HEK293T (cell line): ENCODE measurements at regions not wholly inside any gene's neighbourhood (a gene's known extent, or its start where the extent isn't known, plus 50 kb on each side); places are given as distances from the start of the nearest gene placed in this dataset.

Experiments used
- CTCF ChIA-PET: fragments of 350-600 bp; formaldehyde crosslinking; extraction: SDS; loops from one replicate; lab custom pipeline; 2021; ENCODE audit warnings: antibody characterized with exemption, inconsistent platforms; lab: Yijun Ruan, JAX
- POLR2A ChIA-PET: fragments of 350-600 bp; formaldehyde crosslinking; extraction: SDS; loops from one replicate; lab custom pipeline; 2020; ENCODE audit warnings: antibody characterized with exemption, inconsistent platforms; lab: Yijun Ruan, JAX
- DNase-seq: peaks from one replicate; pipeline ENCODE4 v3.0.0; 2012; ENCODE audit warnings: mixed read lengths; ENCODE audit errors: extremely low spot score
- ARNT ChIP-seq: fragments of 450-650 bp; IDR thresholded peaks from 2 replicates; pipeline ENCODE4 v1.6.1; 2017; ENCODE audit warnings: mild to moderate bottlenecking
- BHLHE40 ChIP-seq: fragments of 450-650 bp; IDR thresholded peaks from 2 replicates; pipeline ENCODE4 v1.6.1; 2016; ENCODE audit warnings: mild to moderate bottlenecking, moderate library complexity, borderline replicate concordance
- CTBP1 ChIP-seq: fragments of 450-650 bp; IDR thresholded peaks from 2 replicates; pipeline ENCODE4 v1.6.1; 2016; ENCODE audit warnings: borderline replicate concordance
- ELF4 ChIP-seq: fragments of 450-650 bp; IDR thresholded peaks from 2 replicates; pipeline ENCODE4 v1.6.1; 2017; ENCODE audit warnings: antibody characterized with exemption
- FOXA1 ChIP-seq: fragments of 450-650 bp; IDR thresholded peaks from 2 replicates; pipeline ENCODE4 v1.6.1; 2016; ENCODE audit warnings: mild to moderate bottlenecking
- FOXK2 ChIP-seq: fragments of 450-650 bp; IDR thresholded peaks from 2 replicates; pipeline ENCODE4 v1.6.1; 2016; ENCODE audit warnings: mild to moderate bottlenecking
- FOXM1 ChIP-seq: fragments of 450-650 bp; IDR thresholded peaks from 2 replicates; pipeline ENCODE4 v1.6.1; 2017; ENCODE audit warnings: mild to moderate bottlenecking, borderline replicate concordance
- HDGF ChIP-seq: fragments of 450-650 bp; IDR thresholded peaks from 2 replicates; pipeline ENCODE4 v1.6.1; 2017; ENCODE audit warnings: antibody characterized with exemption, borderline replicate concordance
- L3MBTL2 ChIP-seq: fragments of 450-650 bp; conservative IDR thresholded peaks from 2 replicates; pipeline ENCODE4 v1.6.1; 2016; ENCODE audit warnings: mild to moderate bottlenecking
- LEF1 ChIP-seq: fragments of 450-650 bp; IDR thresholded peaks from 2 replicates; pipeline ENCODE4 v1.6.1; 2017; ENCODE audit warnings: mild to moderate bottlenecking, borderline replicate concordance
- NFRKB ChIP-seq: fragments of 450-650 bp; IDR thresholded peaks from 2 replicates; pipeline ENCODE4 v1.6.1; 2016; ENCODE audit warnings: mild to moderate bottlenecking, moderate library complexity
- SP1 ChIP-seq: fragments of 450-650 bp; IDR thresholded peaks from 2 replicates; pipeline ENCODE4 v1.6.1; 2017
- SUZ12 ChIP-seq: fragments of 450-650 bp; IDR thresholded peaks from 2 replicates; pipeline ENCODE4 v1.6.1; 2016; ENCODE audit warnings: mild to moderate bottlenecking
- TARDBP ChIP-seq: fragments of 450-650 bp; IDR thresholded peaks from 2 replicates; pipeline ENCODE4 v1.6.1; 2016
- ZNF384 ChIP-seq: fragments of 450-650 bp; IDR thresholded peaks from 2 replicates; pipeline ENCODE4 v1.6.1; 2016
- TF ChIP-seq, protein P1 (sequence below): fragments of 450-650 bp; IDR thresholded peaks from 2 replicates; pipeline ENCODE4 v1.6.1; 2016

DNA sequence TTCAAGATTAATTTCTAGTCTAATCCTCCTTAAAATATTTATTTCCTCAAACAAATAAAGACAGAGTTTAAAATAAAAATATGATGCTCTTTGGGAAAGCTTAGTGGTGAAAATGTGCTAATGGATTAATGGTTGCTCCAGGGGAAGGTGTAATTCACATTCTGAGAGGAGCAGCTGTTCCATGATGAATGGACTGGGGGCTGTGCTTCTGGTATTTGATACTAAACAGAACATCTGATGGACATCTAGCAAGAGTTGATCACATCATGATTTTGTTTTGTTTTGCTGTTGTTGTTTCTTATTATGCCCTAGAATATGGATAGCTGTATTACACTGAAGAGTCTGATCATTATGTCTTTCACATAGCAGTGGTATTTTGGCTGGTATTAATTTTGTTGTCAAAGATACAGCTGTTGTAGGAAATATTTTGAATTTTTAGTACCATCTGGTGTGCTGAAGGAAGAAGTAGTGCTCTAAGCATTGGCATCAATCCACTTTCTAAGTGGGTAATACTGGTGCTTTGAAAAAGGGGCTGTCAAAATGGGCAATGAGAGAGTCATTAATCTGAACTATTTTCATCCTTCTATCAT, 296.4 kb downstream of the ADAMTS20 start:
- no peak for DNase-seq
- no peak for TF ChIP-seq FOXK2
- TF ChIP-seq FOXA1, result no peak
- no peak for TF ChIP-seq SP1
- TF ChIP-seq BHLHE40, result no peak
- TF ChIP-seq FOXM1, result no peak
- TF ChIP-seq, protein P1, sequence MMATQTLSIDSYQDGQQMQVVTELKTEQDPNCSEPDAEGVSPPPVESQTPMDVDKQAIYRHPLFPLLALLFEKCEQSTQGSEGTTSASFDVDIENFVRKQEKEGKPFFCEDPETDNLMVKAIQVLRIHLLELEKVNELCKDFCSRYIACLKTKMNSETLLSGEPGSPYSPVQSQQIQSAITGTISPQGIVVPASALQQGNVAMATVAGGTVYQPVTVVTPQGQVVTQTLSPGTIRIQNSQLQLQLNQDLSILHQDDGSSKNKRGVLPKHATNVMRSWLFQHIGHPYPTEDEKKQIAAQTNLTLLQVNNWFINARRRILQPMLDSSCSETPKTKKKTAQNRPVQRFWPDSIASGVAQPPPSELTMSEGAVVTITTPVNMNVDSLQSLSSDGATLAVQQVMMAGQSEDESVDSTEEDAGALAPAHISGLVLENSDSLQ, result no peak
- TF ChIP-seq HDGF, result no peak
- no peak for TF ChIP-seq ZNF384
- TF ChIP-seq LEF1, result no peak
- ChIA-PET CTCF (no interaction called here), POLR2A (no interaction called here)

DNA sequence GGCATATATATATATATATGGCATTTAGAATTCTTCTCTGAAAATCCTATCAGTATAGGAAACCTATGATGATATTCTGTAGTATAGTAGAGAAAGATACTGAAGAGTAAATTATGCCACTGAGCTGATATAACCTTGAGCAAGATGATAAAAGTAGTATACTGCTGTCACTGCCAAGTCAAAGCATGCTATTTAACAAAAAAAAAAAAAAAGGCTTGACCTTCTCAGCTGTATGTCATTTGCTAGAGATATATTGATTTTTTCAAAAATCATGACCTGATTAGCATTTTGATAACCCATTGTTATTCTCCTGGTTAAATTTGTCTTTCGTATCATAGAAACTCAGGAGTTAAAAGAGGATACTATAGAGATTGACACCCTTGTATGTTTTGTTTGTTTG, 299.4 kb downstream of the ADAMTS20 start:
- DNase-seq, result no peak
- TF ChIP-seq ZNF384, result no peak
- TF ChIP-seq, protein P1, result no peak
- no peak for TF ChIP-seq SP1
- TF ChIP-seq HDGF, result no peak
- TF ChIP-seq CTBP1, result no peak
- POLR2A ChIA-PET, result no interaction called here
- CTCF ChIA-PET, result no interaction called here

- CTCF ChIA-PET, result no interaction called here
- DNase-seq, result no peak
- TF ChIP-seq, protein P1, result no peak
- no peak for TF ChIP-seq CTBP1
- no peak for TF ChIP-seq ZNF384
- no peak for TF ChIP-seq HDGF
- no peak for TF ChIP-seq SP1
- TF ChIP-seq BHLHE40, result no peak
- no peak for TF ChIP-seq ELF4
- TF ChIP-seq LEF1, result no peak
- no peak for TF ChIP-seq FOXM1
- POLR2A ChIA-PET, result no interaction called here
Observed at GRCh38 chr12:43245947-43246346, 306.1 kb downstream of the ADAMTS20 start.

- TF ChIP-seq HDGF (no peak), L3MBTL2 (no peak), CTBP1 (no peak), SP1 (no peak), FOXM1 (no peak), ELF4 (no peak), ZNF384 (no peak), TARDBP (no peak), NFRKB (no peak), LEF1 (no peak), ARNT (no peak), FOXA1 (no peak), BHLHE40 (no peak), SUZ12 (no peak), FOXK2 (no peak)
- TF ChIP-seq, protein P1, result no peak
- POLR2A ChIA-PET, result no interaction called here
- CTCF ChIA-PET, result no interaction called here
- DNase-seq, result no peak
Observed at GRCh38 chr12:43241986-43242385, 310.0 kb downstream of the ADAMTS20 start.

GRCh38 chr12:43238281-43238680, 313.7 kb downstream of the ADAMTS20 start:
- TF ChIP-seq LEF1 (no peak), CTBP1 (no peak), ELF4 (no peak), HDGF (no peak), TARDBP (no peak), ZNF384 (no peak)
- ChIA-PET POLR2A (no interaction called here), CTCF (no interaction called here)
- no peak for DNase-seq

DNA sequence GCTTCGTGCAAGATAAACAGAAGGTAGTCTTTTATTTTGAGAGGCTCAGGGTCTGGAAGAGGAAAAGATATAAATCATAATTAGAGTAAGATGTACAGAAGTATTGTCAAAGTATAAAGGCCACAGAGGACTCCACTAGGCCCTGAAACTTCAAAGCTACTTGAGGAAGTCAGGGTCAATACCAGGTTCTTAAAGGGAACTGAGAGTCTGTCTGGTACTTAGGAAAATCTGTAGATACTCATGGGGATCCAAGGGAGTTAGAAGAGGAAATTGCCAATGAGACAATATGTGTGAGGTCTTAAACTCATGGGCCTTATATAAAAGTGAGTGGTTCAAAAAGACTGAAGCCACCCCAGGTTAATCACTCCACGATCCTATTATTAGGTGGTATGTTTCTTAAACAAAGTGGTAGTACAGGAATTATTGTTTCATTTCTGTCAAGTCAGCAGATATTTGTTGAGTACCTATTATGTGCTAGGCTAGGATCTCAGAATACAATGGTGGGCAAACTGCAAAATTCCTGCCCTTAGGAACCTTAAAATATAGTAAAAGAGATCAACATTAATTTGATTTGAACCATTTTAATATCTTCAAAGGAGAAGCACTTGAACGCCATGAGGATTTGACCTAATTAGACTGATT, 314.6 kb downstream of the ADAMTS20 start:
- TF ChIP-seq SUZ12 (no peak), CTBP1 (no peak), ZNF384 (no peak), LEF1 (no peak), FOXA1 (no peak), FOXK2 (no peak), HDGF (no peak), TARDBP (no peak), ELF4 (no peak), FOXM1 (no peak), BHLHE40 (no peak), NFRKB (no peak), L3MBTL2 (no peak), ARNT (no peak), SP1 (no peak)
- TF ChIP-seq, protein P1, result no peak
- CTCF ChIA-PET, result no interaction called here
- DNase-seq, result no peak
- POLR2A ChIA-PET, result no interaction called here
